Fibroblast of the aortic adventitia (primary cell): ENCODE measurements at regions not wholly inside any gene's neighbourhood (a gene's known extent, or its start where the extent isn't known, plus 50 kb on each side); places are given as distances from the start of the nearest gene placed in this dataset.

Experiments
- DNase-seq: peaks from one replicate; pipeline ENCODE4 v3.0.0-alpha.2; 2010; ENCODE audit warnings: low read depth
- H3K4me3 ChIP-seq: 2 replicates; pipeline ENCODE4 v1.5.1; 2011; ENCODE audit warnings: low read depth, mild to moderate bottlenecking, control low read depth, low read length, moderate library complexity
- TF ChIP-seq, protein P1 (sequence below): IDR thresholded peaks from 2 replicates; pipeline ENCODE4 v1.5.1; 2011; ENCODE audit warnings: mild to moderate bottlenecking, low read length, control low read depth, inconsistent platforms; ENCODE audit not compliant: insufficient read depth

DNA sequence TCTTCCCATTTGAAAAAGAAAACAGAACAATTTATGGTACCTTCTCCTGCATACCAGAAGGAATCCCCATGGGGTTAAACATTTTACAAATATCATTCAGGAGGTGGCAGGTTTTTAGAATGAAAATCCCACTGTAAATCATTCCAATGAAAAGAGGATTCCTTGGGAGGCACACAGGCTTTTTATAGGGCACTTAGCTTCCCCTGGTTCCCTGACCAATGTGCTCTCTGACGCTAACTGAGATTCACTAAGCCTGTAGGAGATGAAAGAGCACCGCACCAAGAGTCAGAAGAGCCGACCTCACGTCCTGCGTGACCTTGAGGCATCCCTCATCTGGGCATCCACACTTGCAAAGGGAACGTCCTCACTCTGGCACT, 82.5 kb downstream of the CMPK2 start:
- TF ChIP-seq, protein P1, sequence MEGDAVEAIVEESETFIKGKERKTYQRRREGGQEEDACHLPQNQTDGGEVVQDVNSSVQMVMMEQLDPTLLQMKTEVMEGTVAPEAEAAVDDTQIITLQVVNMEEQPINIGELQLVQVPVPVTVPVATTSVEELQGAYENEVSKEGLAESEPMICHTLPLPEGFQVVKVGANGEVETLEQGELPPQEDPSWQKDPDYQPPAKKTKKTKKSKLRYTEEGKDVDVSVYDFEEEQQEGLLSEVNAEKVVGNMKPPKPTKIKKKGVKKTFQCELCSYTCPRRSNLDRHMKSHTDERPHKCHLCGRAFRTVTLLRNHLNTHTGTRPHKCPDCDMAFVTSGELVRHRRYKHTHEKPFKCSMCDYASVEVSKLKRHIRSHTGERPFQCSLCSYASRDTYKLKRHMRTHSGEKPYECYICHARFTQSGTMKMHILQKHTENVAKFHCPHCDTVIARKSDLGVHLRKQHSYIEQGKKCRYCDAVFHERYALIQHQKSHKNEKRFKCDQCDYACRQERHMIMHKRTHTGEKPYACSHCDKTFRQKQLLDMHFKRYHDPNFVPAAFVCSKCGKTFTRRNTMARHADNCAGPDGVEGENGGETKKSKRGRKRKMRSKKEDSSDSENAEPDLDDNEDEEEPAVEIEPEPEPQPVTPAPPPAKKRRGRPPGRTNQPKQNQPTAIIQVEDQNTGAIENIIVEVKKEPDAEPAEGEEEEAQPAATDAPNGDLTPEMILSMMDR = no peak
- no peak for DNase-seq
- H3K4me3 ChIP-seq = no peak overlapping the region

- TF ChIP-seq, protein P1 = no peak
- DNase-seq = no peak
- H3K4me3 ChIP-seq = no peak overlapping the region
Measured at GRCh38 chr2:6784291-6784690, 81.4 kb downstream of the CMPK2 start.

DNA sequence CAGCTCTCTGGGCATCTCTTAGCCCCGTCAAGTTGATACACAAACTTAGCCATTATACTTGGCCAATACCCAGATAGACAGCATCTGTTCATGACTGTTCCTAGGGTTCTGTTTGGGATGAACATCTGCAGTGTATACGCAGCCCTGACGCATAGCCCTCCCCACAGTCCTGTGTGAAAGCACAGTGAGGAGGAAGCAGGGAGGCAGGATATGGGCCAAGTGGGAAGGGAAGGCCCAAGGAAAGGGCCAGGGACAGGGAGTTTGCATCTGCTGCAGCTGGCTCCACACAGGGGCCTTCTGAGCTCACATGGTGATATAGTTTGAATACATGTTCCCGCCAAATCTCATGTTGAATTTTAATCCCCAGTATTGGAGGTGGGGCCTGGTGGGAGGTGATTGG, 80.2 kb downstream of the CMPK2 start:
- TF ChIP-seq, protein P1 = no peak
- no peak for DNase-seq
- H3K4me3 ChIP-seq = no peak overlapping the region

DNA sequence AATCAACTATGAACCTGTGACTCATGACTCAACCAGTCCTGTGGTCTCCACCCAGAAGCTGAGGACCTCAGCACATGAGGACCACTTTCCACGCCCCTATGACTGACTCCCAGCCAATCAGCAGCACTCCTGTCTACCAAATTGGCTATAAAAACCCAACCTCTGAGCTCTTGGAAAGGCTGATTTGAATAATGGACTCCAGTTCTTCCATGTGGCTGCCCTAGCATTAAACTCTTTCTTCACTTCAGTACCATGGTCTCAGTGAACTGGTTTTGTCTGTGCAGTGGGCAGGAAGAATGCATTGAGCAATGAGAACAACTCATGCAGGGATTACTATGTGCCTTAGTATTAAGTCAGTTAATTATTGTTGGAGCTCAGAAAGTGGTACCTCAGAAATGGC, 78.3 kb downstream of the CMPK2 start:
- H3K4me3 ChIP-seq = no peak overlapping the region
- no peak for DNase-seq
- TF ChIP-seq, protein P1 = no peak

GRCh38 chr2:6788614-6789013, 77.1 kb downstream of the CMPK2 start:
- TF ChIP-seq, protein P1 = no peak
- no peak overlapping the region for H3K4me3 ChIP-seq
- no peak for DNase-seq

DNA sequence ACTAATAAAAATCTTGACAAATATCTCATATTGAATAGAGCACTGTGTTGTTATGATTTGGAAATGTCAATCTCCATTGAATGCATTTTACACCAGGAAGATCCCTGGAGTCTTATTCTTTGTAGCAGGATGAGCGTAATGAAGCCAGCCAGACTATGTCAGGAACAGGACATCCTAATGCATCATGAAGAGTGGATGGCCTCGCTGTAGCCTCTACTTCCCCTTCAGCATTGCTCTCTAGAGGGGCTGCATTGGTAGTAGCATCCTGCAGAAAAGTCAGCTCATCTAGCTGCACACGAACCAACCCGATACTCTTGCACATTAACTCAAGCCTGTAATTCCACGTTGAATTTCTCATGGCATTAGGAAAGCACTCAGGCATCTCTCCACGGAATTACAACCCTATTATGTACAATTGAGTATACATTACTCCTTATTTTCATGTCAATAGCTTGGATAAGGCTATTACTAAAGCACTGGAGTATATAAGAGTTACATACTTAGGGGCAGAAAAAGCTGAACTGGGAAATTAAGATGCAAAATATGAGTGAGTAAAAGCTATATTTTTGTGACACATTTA, 76.1 kb downstream of the CMPK2 start:
- H3K4me3 ChIP-seq = no peak overlapping the region
- DNase-seq = no peak
- TF ChIP-seq, protein P1 = no peak

GRCh38 chr2:6791682-6792081, 74.0 kb downstream of the CMPK2 start:
- no peak for DNase-seq
- H3K4me3 ChIP-seq = no peak overlapping the region
- TF ChIP-seq, protein P1 = no peak
